Mesodermal cell (in vitro differentiated cells): ENCODE measurements at regions not wholly inside any gene's neighbourhood (a gene's known extent, or its start where the extent isn't known, plus 50 kb on each side); places are given as distances from the start of the nearest gene placed in this dataset.

Source experiments
- H3K27ac ChIP-seq: 2 replicates; pipeline ENCODE4 v1.7.0; 2013; ENCODE audit warnings: mild to moderate bottlenecking, low read depth, low read length, moderate library complexity; ENCODE audit not compliant: severe bottlenecking
- H3K36me3 ChIP-seq: 2 replicates; pipeline ENCODE4 v1.7.1; 2013; ENCODE audit warnings: mild to moderate bottlenecking, low read length, moderate library complexity; ENCODE audit not compliant: control insufficient read depth, insufficient read depth
- H3K4me1 ChIP-seq: one replicate; pipeline ENCODE4 v1.7.1; 2013; ENCODE audit warnings: mild to moderate bottlenecking, low read length; ENCODE audit not compliant: insufficient read depth, control insufficient read depth, poor library complexity, severe bottlenecking
- H3K4me3 ChIP-seq: 2 replicates; pipeline ENCODE4 v1.7.0; 2013; ENCODE audit warnings: low read length, control low read depth, mild to moderate bottlenecking; ENCODE audit not compliant: insufficient read depth, poor library complexity, severe bottlenecking; ENCODE audit errors: extremely low read depth
- H3K9me3 ChIP-seq: 2 replicates; pipeline ENCODE4 v1.7.1; 2013; ENCODE audit warnings: mild to moderate bottlenecking, low read length, moderate library complexity; ENCODE audit not compliant: control insufficient read depth
- WGBS, 2 experiments: methylation state at CpG; one replicate each; pipeline ENCODE4 v1.1.5; 2013; ENCODE audit warnings: missing lambda C conversion rate in 2 of 2; ENCODE audit not compliant: insufficient coverage in 2 of 2; 5-methylcytosine and 5-hydroxymethylcytosine counted together

DNA sequence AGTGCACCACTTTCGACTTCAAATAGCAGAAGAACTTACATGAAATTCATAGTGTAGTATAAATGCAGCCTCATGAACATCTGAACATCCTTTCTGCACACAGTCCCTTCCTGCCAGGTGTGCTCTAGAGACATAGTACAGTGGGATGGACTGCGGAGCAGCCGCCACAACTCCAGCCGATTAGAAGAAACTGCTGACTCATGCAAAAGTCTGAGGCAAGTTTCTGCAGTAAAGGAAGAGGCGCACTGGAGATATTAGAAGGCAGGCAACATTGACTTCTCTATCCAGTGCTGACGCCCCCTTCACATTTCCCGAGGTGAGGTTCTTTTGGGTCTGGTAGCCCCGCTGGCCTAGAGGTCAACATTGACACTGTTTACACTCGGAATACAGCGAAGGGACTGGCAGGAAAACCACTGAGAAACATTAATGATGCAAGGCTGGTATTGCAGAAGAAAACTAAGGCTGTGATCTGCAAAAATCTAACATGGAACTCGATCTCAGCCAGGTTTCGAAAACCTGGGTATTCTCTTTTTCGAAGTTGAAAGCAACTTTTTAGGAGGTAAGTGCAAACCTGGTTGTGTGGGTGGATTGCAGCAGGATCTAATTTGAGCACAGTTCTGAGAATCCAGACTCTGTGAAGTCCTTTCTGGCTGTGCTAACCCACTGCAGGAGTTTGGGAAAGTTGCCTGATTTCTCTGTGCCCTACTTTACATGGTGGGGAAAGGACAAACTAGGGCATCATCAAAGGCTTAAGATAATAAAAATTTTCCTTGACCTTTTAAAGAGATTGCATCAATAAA is 90.7 kb downstream of the CDC7 start:
- Histone ChIP-seq H3K4me3 (no peak overlapping the region), H3K9me3 (no peaks in the 10 kb centered on the region), H3K4me1 (peaks cover 6% of the 10 kb centered on the region), H3K27ac (peak overlapping the region; percentile 17), H3K36me3 (no peaks in the 10 kb centered on the region)
- 91 to 94% methylated on average over 11 to 12 of the region's 13 CpGs for WGBS, 2 experiments

DNA sequence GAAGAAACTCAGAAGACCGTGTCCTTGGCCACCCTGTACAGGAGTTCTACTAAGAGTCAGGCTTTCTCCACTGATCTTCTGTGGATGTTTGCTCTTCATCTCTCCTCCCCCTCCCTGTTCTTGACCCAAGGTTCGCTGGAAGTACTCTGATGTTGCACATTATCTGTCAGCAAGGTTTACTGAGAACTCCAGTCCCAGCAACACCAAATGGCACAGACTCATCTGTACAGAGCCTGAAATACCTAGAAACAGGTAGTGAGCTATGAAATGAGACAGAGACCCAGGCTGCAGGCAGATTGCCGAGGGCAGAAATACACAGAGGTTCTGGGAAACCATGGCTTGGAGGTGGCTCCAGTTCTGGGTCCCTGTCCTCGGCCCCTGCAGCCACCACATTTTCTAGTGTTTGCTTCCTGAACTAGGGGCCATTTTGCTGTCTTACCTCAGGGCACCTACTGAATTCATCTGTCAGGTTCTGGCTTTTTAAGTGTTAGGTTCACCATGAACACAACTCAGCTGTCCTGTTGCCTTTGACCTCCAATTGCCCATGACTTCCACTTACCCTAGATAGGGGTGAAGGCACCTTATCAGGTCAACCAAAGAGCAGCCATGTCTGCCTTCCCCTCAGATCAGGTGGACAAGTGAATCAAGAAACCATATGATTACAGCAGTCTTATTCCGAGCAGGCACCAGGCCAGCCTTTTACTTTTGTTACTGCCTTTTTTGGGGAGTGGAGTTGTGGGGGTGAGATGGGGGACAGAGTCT is 92.2 kb downstream of the CDC7 start:
- Histone ChIP-seq H3K36me3 (no peaks in the 10 kb centered on the region), H3K4me1 (peaks cover 6% of the 10 kb centered on the region), H3K27ac (no peak overlapping the region), H3K9me3 (no peaks in the 10 kb centered on the region), H3K4me3 (no peak overlapping the region)
- 90 to 96% methylated on average over 3 to 4 of the region's 5 CpGs for WGBS, 2 experiments

DNA sequence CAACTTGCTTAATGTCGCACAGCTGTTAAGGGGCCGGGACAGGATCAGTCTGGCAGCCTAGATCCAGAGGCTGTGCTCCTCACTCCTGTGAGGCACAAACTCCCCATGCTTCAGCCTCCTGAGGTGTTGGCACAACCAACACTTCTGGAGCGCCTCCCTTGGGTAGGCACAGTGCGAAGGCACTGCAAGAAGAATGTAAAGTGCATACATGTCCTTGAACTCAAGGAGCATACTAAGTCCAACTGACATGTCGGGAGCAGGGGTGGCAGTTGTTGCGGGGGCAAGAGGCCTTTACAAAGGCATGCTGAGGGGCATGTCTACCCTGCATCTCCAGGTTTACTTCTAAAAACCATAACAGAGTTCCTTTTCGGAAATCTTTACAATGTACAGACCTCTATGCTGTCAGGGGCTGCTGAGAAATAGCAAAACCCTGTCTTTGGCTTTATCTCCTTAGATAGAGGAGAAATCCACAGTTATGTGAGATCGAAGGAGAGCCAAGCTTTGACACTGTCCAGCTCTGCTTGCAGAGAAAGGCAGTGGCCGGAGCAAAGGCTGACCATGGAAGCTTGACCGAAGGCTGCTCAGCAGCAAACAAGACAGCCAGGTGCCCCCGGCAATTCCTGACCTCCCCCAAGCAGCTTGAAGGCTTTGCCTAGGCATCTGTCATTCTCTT is 93.9 kb downstream of the CDC7 start:
- WGBS, 2 experiments: 92 to 94% methylated on average over 9 to 10 of the region's 11 CpGs
- Histone ChIP-seq H3K9me3 (no peaks in the 10 kb centered on the region), H3K27ac (peak overlapping the region; percentile 79), H3K36me3 (no peaks in the 10 kb centered on the region), H3K4me1 (peaks cover 6% of the 10 kb centered on the region), H3K4me3 (no peak overlapping the region)

DNA sequence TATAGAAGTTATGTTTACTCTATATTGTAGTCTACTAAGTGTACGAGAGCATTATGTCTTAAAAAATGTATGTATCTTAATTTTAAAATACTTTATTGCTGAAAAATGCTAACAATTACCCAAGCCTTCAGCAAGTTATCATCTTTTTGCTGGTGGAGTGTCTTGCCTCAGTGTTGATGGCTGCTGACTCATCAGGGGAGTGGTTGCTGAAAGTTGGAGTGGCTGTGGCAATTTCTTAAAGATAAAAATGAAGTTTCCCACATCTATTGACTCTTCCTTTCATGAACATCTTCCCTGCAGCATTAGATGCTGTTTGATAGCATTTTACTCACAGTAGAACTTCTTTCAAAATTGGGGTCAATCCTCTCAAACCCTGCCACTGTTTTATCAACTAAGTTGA is 95.8 kb downstream of the CDC7 start:
- WGBS, 2 experiments: no CpG with 5 or more reads among the region's 1 CpG
- no peaks in the 10 kb centered on the region for H3K9me3 ChIP-seq
- H3K4me3 ChIP-seq: no peak overlapping the region
- no peak overlapping the region for H3K27ac ChIP-seq
- peaks cover 8% of the 10 kb centered on the region for H3K4me1 ChIP-seq
- H3K36me3 ChIP-seq: no peaks in the 10 kb centered on the region

DNA sequence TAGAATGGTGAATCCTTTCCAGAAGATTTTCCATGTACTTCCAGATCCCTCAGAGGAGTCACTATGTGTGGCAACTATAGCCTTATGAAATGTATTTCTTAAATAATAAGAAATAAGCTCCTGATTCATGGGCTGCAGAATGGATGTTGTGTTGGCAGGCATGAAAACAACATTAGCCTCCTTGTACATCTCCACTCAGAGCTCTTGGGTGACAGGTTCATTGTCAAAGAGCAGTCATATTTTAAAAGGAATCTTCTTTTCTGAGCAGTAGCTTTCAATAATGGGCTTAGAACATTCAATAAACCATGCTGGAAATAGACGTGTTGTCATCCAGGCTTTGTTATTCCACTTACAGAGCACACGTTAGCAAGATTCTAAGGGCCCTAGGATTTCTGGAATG is 96.6 kb downstream of the CDC7 start:
- no peaks in the 10 kb centered on the region for H3K9me3 ChIP-seq
- 78% methylated on average over 2 of the region's 2 CpGs; no CpG with 5 or more reads in 1 of the 2 experiments for WGBS, 2 experiments
- no peaks in the 10 kb centered on the region for H3K36me3 ChIP-seq
- H3K4me3 ChIP-seq: no peak overlapping the region
- peaks cover 11% of the 10 kb centered on the region for H3K4me1 ChIP-seq
- no peak overlapping the region for H3K27ac ChIP-seq

DNA sequence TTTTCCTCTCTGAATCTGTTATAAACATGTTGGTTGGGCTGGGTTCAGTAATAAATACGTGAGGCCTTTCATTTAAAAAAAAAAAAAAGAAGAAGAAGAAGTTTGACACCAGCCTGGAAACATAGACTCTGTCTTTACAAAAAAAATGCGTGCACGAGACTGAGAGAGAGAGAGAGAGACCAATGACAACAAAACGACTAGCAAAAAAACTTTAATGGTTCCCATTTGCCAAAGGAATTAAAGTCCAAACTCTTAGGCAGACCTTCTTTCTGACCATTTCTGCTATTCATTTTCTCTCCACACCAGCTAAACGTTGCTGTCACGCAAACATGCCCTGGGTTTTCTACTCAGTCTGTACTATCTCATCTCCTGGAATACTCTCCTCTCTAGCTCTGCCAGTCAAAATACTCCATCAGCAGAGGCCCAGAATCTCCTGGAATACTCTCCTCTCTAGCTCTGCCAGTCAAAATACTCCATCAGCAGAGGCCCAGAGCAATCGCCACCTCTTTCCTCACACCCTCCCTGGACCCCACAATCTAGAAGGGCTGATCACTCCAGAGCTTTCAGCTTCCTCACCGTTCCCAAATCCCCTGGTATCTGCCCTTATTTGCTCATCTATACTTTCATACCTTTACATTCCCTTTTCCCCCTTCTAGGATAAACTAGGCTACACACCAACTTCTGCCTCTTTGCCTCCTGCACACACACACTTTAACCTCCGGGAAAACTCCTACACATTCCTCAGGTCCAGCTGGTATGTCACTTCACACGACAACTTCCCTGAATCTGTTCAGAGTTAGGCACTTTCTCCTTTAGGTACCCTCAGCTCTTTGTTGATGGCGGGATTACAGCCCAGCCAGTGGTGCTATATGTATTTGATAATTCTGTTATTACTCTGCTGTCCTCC is 100.0 kb downstream of the CDC7 start:
- Histone ChIP-seq H3K27ac (no peak overlapping the region), H3K4me3 (no peak overlapping the region), H3K36me3 (no peaks in the 10 kb centered on the region), H3K9me3 (no peaks in the 10 kb centered on the region), H3K4me1 (peaks cover 9% of the 10 kb centered on the region)
- whole genome bisulfite sequencing, 2 experiments: 66 to 70% methylated on average over 6 to 8 of the region's 11 CpGs

DNA sequence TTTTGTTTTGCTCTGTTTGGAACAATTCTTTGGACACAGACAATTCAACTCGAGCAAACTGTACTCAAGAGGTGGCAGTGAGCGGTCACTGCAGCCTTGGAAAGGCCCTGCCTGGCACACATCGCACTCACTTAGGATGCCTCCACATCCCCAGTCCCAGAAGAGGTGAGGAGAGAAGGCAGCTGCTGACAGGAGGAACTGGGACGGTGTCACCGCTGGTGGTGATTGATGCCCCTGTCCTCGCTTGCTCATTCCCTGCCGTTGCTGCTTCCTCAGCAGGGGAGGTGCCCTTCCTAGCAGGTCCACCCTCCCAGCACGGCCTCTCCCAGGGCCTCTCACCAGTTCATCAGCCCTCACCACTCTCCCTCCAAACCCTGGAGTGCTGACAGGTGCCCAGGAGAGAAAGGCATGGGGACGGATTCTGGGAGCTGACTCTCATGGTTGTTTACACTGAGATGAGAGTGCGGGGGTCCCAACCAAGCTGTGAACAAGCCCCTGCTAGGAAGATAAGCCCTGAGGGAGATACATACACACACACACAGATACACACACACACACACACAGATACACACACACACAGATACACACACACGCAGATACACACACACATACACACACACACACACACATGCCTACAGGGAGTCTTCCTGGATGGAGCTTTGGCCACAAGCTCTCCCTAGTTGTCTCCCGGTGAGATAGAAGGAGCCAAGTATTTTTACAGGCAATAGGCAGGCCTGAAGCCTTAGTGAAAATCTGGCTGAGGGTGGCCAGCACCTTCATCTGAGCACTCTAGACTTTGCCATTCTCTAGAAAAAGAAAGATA is 101.1 kb downstream of the CDC7 start:
- Histone ChIP-seq H3K4me3 (no peak overlapping the region), H3K27ac (no peak overlapping the region), H3K36me3 (no peaks in the 10 kb centered on the region), H3K4me1 (peaks cover 5% of the 10 kb centered on the region), H3K9me3 (no peaks in the 10 kb centered on the region)
- 76 to 97% methylated on average over 3 to 8 of the region's 12 CpGs for WGBS, 2 experiments

DNA sequence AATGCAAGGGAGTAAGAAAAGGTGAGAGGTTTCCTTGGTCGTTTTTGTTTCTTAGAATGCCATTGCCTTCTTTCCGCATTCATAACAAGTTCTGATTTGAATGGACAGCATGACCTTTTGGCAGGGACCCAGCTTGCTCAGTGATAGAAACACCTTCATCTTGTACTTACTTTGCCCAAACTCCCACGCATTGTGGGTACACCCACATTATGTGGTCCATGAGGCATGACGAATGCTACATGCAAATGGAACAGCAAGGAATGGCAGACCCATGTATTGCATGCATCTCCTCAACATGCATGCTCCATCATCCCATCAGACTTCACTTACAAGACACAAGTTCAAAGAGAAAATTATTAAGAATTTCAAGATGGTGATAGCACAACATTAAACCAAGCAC is 102.8 kb downstream of the CDC7 start:
- Histone ChIP-seq H3K4me3 (no peak overlapping the region), H3K36me3 (no peaks in the 10 kb centered on the region), H3K4me1 (peaks cover 6% of the 10 kb centered on the region), H3K9me3 (no peaks in the 10 kb centered on the region), H3K27ac (no peak overlapping the region)
- WGBS, 2 experiments: 90 to 96% methylated on average over 3 to 4 of the region's 4 CpGs

DNA sequence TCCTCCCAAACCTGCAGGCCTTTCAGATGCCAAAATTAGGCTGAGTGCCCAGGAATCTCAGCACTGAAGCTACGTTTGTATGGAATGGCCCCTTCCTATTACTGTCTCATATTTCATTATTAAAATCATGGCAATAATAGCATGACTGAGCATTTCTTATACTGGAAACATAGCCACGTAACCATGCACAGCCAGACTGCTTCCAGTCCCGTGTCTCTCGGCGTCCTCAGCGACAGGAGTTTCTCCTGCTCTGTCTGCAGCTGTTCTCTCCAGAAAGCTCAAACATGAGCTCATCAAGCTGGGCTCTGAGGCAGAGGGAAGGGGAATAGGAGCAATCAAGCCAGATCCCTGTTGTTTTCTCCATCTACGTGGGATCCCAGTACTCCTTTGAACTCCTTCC is 104.0 kb downstream of the CDC7 start:
- Histone ChIP-seq H3K27ac (no peak overlapping the region), H3K36me3 (no peaks in the 10 kb centered on the region), H3K4me1 (peaks cover 8% of the 10 kb centered on the region), H3K4me3 (no peak overlapping the region), H3K9me3 (no peaks in the 10 kb centered on the region)
- WGBS, 2 experiments: 90 to 93% methylated on average over 6 of the region's 7 CpGs
